GM23338 (cell line): ENCODE measurements at regions not wholly inside any gene's neighbourhood (a gene's known extent, or its start where the extent isn't known, plus 50 kb on each side); places are given as distances from the start of the nearest gene placed in this dataset.

Source experiments
- ATAC-seq: fragments of 200-7000 bp; cut with Tn5 transposase; 3 replicates; pipeline ENCODE4 v1.9.1; 2020
- DNase-seq: peaks from one replicate; pipeline ENCODE4 v3.0.0-alpha.2; 2015; ENCODE audit warnings: low spot score
- H2AFZ ChIP-seq: fragments of 200-600 bp; sonication (generic); 2 replicates; pipeline ENCODE4 v1.8.0; 2016; ENCODE audit warnings: antibody characterized with exemption, mild to moderate bottlenecking, moderate library complexity
- H3F3A ChIP-seq: fragments of 200-600 bp; sonication (generic); replicated peaks from 2 replicates; pipeline ENCODE4 v1.8.0; 2017; ENCODE audit warnings: antibody characterized with exemption, mixed run types, low read depth
- H3K27ac ChIP-seq: fragments of 200-600 bp; sonication (generic); 2 replicates; pipeline ENCODE4 v1.6.1; 2016; ENCODE audit warnings: low read depth
- H3K27me3 ChIP-seq: fragments of 200-600 bp; sonication (generic); 2 replicates; pipeline ENCODE4 v1.8.0; 2016; ENCODE audit warnings: mild to moderate bottlenecking, mixed run types, moderate library complexity; ENCODE audit not compliant: insufficient read depth
- H3K36me3 ChIP-seq: fragments of 200-600 bp; sonication (generic); 2 replicates; pipeline ENCODE4 v1.8.0; 2016; ENCODE audit warnings: mild to moderate bottlenecking; ENCODE audit not compliant: insufficient read depth
- H3K4me1 ChIP-seq: fragments of 200-600 bp; sonication (generic); 2 replicates; pipeline ENCODE4 v1.8.0; 2016; ENCODE audit warnings: mild to moderate bottlenecking, moderate library complexity; ENCODE audit not compliant: insufficient read depth
- H3K4me2 ChIP-seq: fragments of 200-600 bp; sonication (generic); 2 replicates; pipeline ENCODE4 v1.7.1; 2017; ENCODE audit warnings: mixed run types
- H3K4me3 ChIP-seq: fragments of 200-600 bp; sonication (generic); 2 replicates; pipeline ENCODE4 v1.6.1; 2016; ENCODE audit warnings: mixed run types
- H3K79me2 ChIP-seq: fragments of 200-600 bp; sonication (generic); replicated peaks from 2 replicates; pipeline ENCODE4 v1.8.0; 2017; ENCODE audit warnings: mild to moderate bottlenecking; ENCODE audit not compliant: insufficient read depth
- H3K9me2 ChIP-seq: fragments of 200-600 bp; sonication (generic); 2 replicates; pipeline ENCODE4 v1.8.0; 2017; ENCODE audit not compliant: insufficient read depth
- H4K20me1 ChIP-seq: fragments of 200-600 bp; sonication (generic); replicated peaks from 2 replicates; pipeline ENCODE4 v1.8.0; 2017; ENCODE audit warnings: mild to moderate bottlenecking; ENCODE audit not compliant: insufficient read depth
- H3K27ac Mint-ChIP-seq: 2 replicates; pipeline ENCODE4 v1.8.0; 2020; ENCODE audit warnings: inconsistent platforms, mild to moderate bottlenecking, moderate library complexity, mixed read lengths
- H3K27me3 Mint-ChIP-seq: 3 replicates; pipeline ENCODE4 v1.8.0; 2022; ENCODE audit warnings: low read depth, mild to moderate bottlenecking, moderate library complexity, mixed read lengths, inconsistent platforms; ENCODE audit not compliant: insufficient read depth, poor library complexity
- H3K36me3 Mint-ChIP-seq: 3 replicates; pipeline ENCODE4 v1.8.0; 2021; ENCODE audit warnings: low read depth, mild to moderate bottlenecking, inconsistent platforms, moderate library complexity, mixed read lengths
- H3K4me1 Mint-ChIP-seq: 3 replicates; pipeline ENCODE4 v1.8.0; 2020; ENCODE audit warnings: mild to moderate bottlenecking, inconsistent platforms, mixed read lengths
- H3K4me3 Mint-ChIP-seq: 3 replicates; pipeline ENCODE4 v1.8.0; 2021; ENCODE audit warnings: moderate library complexity, mild to moderate bottlenecking, inconsistent platforms, mixed read lengths
- H3K9me3 Mint-ChIP-seq: 3 replicates; pipeline ENCODE4 v1.8.0; 2020; ENCODE audit warnings: moderate library complexity, mild to moderate bottlenecking, inconsistent platforms, mixed read lengths
- CREB1 ChIP-seq: fragments of 250-450 bp; sonication (Bioruptor Pico); IDR thresholded peaks from 2 replicates; pipeline ENCODE4 v1.5.0; 2020; ENCODE audit warnings: low read depth, mild to moderate bottlenecking, moderate library complexity
- ETS1 ChIP-seq: IDR thresholded peaks from 2 replicates; pipeline ENCODE4 v1.6.1; 2016; ENCODE audit warnings: antibody characterized with exemption
- EZH2phosphoT487 ChIP-seq: fragments of 200-600 bp; sonication (generic); IDR thresholded peaks from one replicate; pipeline ENCODE4 v1.8.1; 2018; ENCODE audit warnings: antibody characterized with exemption; ENCODE audit not compliant: unreplicated experiment
- STAT1 ChIP-seq: IDR thresholded peaks from one replicate; pipeline ENCODE4 v1.6.1; 2016; ENCODE audit warnings: antibody characterized with exemption; ENCODE audit not compliant: unreplicated experiment
- ZNF331 ChIP-seq: fragments of 250-450 bp; sonication (Bioruptor Pico); IDR thresholded peaks from 2 replicates; pipeline ENCODE4 v1.5.0; 2020; ENCODE audit warnings: low read depth, mild to moderate bottlenecking, moderate library complexity
- TF ChIP-seq, protein P1 (sequence below): fragments of 250-450 bp; sonication (Bioruptor Pico); IDR thresholded peaks from 2 replicates; pipeline ENCODE4 v1.5.0; 2020; ENCODE audit warnings: mild to moderate bottlenecking, moderate library complexity

- TF ChIP-seq ZNF331 (CRISPR knock-in tag) = no peak
- TF ChIP-seq, protein P1, sequence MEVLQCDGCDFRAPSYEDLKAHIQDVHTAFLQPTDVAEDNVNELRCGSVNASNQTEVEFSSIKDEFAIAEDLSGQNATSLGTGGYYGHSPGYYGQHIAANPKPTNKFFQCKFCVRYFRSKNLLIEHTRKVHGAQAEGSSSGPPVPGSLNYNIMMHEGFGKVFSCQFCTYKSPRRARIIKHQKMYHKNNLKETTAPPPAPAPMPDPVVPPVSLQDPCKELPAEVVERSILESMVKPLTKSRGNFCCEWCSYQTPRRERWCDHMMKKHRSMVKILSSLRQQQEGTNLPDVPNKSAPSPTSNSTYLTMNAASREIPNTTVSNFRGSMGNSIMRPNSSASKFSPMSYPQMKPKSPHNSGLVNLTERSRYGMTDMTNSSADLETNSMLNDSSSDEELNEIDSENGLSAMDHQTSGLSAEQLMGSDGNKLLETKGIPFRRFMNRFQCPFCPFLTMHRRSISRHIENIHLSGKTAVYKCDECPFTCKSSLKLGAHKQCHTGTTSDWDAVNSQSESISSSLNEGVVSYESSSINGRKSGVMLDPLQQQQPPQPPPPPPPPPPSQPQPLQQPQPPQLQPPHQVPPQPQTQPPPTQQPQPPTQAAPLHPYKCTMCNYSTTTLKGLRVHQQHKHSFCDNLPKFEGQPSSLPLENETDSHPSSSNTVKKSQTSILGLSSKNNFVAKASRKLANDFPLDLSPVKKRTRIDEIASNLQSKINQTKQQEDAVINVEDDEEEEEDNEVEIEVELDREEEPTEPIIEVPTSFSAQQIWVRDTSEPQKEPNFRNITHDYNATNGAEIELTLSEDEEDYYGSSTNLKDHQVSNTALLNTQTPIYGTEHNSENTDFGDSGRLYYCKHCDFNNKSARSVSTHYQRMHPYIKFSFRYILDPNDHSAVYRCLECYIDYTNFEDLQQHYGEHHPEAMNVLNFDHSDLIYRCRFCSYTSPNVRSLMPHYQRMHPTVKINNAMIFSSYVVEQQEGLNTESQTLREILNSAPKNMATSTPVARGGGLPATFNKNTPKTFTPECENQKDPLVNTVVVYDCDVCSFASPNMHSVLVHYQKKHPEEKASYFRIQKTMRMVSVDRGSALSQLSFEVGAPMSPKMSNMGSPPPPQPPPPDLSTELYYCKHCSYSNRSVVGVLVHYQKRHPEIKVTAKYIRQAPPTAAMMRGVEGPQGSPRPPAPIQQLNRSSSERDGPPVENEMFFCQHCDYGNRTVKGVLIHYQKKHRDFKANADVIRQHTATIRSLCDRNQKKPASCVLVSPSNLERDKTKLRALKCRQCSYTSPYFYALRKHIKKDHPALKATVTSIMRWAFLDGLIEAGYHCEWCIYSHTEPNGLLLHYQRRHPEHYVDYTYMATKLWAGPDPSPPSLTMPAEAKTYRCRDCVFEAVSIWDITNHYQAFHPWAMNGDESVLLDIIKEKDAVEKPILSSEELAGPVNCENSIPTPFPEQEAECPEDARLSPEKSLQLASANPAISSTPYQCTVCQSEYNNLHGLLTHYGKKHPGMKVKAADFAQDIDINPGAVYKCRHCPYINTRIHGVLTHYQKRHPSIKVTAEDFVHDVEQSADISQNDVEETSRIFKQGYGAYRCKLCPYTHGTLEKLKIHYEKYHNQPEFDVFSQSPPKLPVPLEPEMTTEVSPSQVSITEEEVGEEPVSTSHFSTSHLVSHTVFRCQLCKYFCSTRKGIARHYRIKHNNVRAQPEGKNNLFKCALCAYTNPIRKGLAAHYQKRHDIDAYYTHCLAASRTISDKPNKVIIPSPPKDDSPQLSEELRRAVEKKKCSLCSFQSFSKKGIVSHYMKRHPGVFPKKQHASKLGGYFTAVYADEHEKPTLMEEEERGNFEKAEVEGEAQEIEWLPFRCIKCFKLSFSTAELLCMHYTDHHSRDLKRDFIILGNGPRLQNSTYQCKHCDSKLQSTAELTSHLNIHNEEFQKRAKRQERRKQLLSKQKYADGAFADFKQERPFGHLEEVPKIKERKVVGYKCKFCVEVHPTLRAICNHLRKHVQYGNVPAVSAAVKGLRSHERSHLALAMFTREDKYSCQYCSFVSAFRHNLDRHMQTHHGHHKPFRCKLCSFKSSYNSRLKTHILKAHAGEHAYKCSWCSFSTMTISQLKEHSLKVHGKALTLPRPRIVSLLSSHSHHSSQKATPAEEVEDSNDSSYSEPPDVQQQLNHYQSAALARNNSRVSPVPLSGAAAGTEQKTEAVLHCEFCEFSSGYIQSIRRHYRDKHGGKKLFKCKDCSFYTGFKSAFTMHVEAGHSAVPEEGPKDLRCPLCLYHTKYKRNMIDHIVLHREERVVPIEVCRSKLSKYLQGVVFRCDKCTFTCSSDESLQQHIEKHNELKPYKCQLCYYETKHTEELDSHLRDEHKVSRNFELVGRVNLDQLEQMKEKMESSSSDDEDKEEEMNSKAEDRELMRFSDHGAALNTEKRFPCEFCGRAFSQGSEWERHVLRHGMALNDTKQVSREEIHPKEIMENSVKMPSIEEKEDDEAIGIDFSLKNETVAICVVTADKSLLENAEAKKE (CRISPR knock-in tag) = no peak
Measured at GRCh38 chrX:115408771-115409400, 119.4 kb downstream of the LUZP4 start (continued).

GRCh38 chrX:115409551-115409950, 120.0 kb downstream of the LUZP4 start:
- DNase-seq (no peak), ATAC-seq (no peak)
- Mint-ChIP-seq H3K4me3 (no peak overlapping the region), H3K27me3 (no peaks in the 10 kb centered on the region), H3K27ac (no peak overlapping the region), H3K4me1 (no peaks in the 10 kb centered on the region), H3K9me3 (no peaks in the 10 kb centered on the region; the same call in 2 of the 3 replicates), H3K36me3 (no peaks in the 10 kb centered on the region)
- Histone ChIP-seq H3K36me3 (no peaks in the 10 kb centered on the region), H4K20me1 (no peaks in the 10 kb centered on the region), H3K27me3 (no peaks in the 10 kb centered on the region), H3K4me3 (no peak overlapping the region), H3F3A (no peaks in the 10 kb centered on the region), H2AFZ (no peak overlapping the region), H3K4me1 (no peaks in the 10 kb centered on the region), H3K4me2 (no peak overlapping the region), H3K79me2 (no peaks in the 10 kb centered on the region), H3K9me2 (no peaks in the 10 kb centered on the region), H3K27ac (no peak overlapping the region)
- TF ChIP-seq EZH2phosphoT487 = no peak
- no peak for TF ChIP-seq ETS1
- no peak for TF ChIP-seq CREB1 (CRISPR knock-in tag)
- no peak for TF ChIP-seq STAT1
